IMR-90 (cell line): ENCODE measurements at regions not wholly inside any gene's neighbourhood (a gene's known extent, or its start where the extent isn't known, plus 50 kb on each side); places are given as distances from the start of the nearest gene placed in this dataset.

ENCODE experiments used
- POLR2A ChIP-seq: IDR thresholded peaks from 2 replicates; pipeline ENCODE4 v1.6.1; 2012; ENCODE audit warnings: mild to moderate bottlenecking, low read depth, low read length
- SMC3 ChIP-seq: fragments of 150-350 bp; IDR thresholded peaks from 2 replicates; pipeline ENCODE4 v1.6.1; 2016; ENCODE audit warnings: low read depth, mild to moderate bottlenecking, antibody characterized with exemption, low read length, moderate library complexity
- TF ChIP-seq, protein P1 (sequence below): conservative IDR thresholded peaks from 2 replicates; pipeline ENCODE4 v1.5.1; 2012; ENCODE audit warnings: mild to moderate bottlenecking, low read depth, low read length, improper control_type of control experiment

DNA sequence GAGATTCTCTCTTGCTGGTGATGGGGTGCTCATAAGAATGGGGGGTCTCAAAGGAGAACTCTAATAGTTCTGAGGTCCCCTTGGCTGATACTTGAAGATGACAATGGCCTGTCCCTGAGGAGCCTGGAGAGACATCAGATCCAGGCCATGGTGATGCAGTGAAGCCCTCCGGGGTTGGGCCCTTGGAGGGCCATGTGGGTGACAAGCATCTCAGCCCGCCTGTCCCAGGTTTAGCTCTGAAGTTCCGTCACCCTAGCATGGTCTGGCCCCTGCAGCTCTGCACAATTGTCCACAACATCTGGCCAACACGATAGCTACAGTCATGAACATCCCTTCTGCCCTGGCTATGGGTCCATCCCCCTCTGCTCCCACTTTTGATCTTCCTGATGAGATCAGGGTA, 202.8 kb upstream of the HS6ST1 start:
- TF ChIP-seq POLR2A (no peak), SMC3 (no peak)
- TF ChIP-seq, protein P1, sequence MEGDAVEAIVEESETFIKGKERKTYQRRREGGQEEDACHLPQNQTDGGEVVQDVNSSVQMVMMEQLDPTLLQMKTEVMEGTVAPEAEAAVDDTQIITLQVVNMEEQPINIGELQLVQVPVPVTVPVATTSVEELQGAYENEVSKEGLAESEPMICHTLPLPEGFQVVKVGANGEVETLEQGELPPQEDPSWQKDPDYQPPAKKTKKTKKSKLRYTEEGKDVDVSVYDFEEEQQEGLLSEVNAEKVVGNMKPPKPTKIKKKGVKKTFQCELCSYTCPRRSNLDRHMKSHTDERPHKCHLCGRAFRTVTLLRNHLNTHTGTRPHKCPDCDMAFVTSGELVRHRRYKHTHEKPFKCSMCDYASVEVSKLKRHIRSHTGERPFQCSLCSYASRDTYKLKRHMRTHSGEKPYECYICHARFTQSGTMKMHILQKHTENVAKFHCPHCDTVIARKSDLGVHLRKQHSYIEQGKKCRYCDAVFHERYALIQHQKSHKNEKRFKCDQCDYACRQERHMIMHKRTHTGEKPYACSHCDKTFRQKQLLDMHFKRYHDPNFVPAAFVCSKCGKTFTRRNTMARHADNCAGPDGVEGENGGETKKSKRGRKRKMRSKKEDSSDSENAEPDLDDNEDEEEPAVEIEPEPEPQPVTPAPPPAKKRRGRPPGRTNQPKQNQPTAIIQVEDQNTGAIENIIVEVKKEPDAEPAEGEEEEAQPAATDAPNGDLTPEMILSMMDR, result no peak
